Stomach (tissue), 4 donors: ENCODE measurements at regions not wholly inside any gene's neighbourhood (a gene's known extent, or its start where the extent isn't known, plus 50 kb on each side); places are given as distances from the start of the nearest gene placed in this dataset.

Experiments used
- EP300 ChIP-seq: sonication (generic); formaldehyde crosslinking; IDR thresholded peaks from one replicate; pipeline ENCODE4 v1.6.1; 2017; ENCODE audit warnings: antibody characterized with exemption
- POLR2A ChIP-seq, 4 donors: fragments of 450-650 bp; IDR thresholded peaks; one replicate each; pipeline ENCODE4 v1.6.1; 2016; ENCODE audit warnings: antibody characterized with exemption in 4 of 4, control low read depth in 2 of 4, mild to moderate bottlenecking in 1 of 4, moderate library complexity in 1 of 4
- TF ChIP-seq, protein P1 (sequence below), 7 experiments: fragments of 450-650 bp in 4 of 7; fragments of 200-600 bp in 3 of 7; sonication (generic) in 3 of 7; IDR thresholded peaks; one replicate each; pipeline ENCODE4 v1.5.1; 2016 to 2019; ENCODE audit warnings: antibody characterized with exemption in 7 of 7, control low read depth in 2 of 7, mild to moderate bottlenecking in 1 of 7

DNA sequence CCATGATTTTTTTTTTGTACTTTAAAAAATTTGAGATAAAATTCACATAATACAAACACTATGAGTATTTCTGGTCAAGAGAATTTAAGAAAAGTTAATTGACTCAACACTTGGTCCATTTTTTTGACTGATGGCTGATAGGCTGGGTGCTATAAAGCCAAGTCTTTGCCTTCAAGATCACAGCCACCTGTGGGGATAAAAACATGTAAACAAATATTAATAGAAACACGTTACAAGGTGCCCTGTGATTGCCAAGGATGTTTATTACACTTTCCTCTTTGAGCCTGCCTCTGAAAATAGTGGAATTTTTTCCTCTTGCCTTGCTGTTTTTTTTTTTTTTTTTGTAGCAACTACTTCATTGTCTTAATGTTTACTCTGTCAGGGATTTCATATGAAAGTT is 63.3 kb downstream of the FHIP1A start:
- TF ChIP-seq, protein P1, sequence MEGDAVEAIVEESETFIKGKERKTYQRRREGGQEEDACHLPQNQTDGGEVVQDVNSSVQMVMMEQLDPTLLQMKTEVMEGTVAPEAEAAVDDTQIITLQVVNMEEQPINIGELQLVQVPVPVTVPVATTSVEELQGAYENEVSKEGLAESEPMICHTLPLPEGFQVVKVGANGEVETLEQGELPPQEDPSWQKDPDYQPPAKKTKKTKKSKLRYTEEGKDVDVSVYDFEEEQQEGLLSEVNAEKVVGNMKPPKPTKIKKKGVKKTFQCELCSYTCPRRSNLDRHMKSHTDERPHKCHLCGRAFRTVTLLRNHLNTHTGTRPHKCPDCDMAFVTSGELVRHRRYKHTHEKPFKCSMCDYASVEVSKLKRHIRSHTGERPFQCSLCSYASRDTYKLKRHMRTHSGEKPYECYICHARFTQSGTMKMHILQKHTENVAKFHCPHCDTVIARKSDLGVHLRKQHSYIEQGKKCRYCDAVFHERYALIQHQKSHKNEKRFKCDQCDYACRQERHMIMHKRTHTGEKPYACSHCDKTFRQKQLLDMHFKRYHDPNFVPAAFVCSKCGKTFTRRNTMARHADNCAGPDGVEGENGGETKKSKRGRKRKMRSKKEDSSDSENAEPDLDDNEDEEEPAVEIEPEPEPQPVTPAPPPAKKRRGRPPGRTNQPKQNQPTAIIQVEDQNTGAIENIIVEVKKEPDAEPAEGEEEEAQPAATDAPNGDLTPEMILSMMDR (IDR thresholded peaks at IDR 0.05): no peak
- TF ChIP-seq POLR2A (IDR thresholded peaks at IDR 0.05) (no peak), EP300 (no peak)
